PC-3 (cell line): ENCODE measurements at regions not wholly inside any gene's neighbourhood (a gene's known extent, or its start where the extent isn't known, plus 50 kb on each side); places are given as distances from the start of the nearest gene placed in this dataset.

Experiments
- CTCF ChIP-seq: fragments of 300-600 bp; sonication (generic); conservative IDR thresholded peaks from 2 replicates; pipeline ENCODE4 v1.5.1; 2017; ENCODE audit warnings: antibody characterized with exemption, low read depth, mild to moderate bottlenecking, low read length
- EZH2phosphoT487 ChIP-seq: fragments of 300-600 bp; sonication (generic); IDR thresholded peaks from 2 replicates; pipeline ENCODE4 v1.6.1; 2018; ENCODE audit warnings: mild to moderate bottlenecking, antibody characterized with exemption, low read length, borderline replicate concordance

- TF ChIP-seq CTCF (no peak), EZH2phosphoT487 (no peak)
Observed at GRCh38 chr1:30263888-30264671, 459.3 kb downstream of the MATN1 start.
